PFSK-1 (cell line): ENCODE measurements at regions not wholly inside any gene's neighbourhood (a gene's known extent, or its start where the extent isn't known, plus 50 kb on each side); places are given as distances from the start of the nearest gene placed in this dataset.

ENCODE experiments used
- POLR2AphosphoS5 ChIP-seq: IDR thresholded peaks from 2 replicates; pipeline ENCODE4 v1.6.1; 2012; ENCODE audit warnings: low read depth, mild to moderate bottlenecking, control low read depth, low read length, moderate library complexity
- TAF1 ChIP-seq: IDR thresholded peaks from 2 replicates; pipeline ENCODE4 v1.6.1; 2012; ENCODE audit warnings: low read length, control low read depth, borderline replicate concordance; ENCODE audit not compliant: insufficient read depth

DNA sequence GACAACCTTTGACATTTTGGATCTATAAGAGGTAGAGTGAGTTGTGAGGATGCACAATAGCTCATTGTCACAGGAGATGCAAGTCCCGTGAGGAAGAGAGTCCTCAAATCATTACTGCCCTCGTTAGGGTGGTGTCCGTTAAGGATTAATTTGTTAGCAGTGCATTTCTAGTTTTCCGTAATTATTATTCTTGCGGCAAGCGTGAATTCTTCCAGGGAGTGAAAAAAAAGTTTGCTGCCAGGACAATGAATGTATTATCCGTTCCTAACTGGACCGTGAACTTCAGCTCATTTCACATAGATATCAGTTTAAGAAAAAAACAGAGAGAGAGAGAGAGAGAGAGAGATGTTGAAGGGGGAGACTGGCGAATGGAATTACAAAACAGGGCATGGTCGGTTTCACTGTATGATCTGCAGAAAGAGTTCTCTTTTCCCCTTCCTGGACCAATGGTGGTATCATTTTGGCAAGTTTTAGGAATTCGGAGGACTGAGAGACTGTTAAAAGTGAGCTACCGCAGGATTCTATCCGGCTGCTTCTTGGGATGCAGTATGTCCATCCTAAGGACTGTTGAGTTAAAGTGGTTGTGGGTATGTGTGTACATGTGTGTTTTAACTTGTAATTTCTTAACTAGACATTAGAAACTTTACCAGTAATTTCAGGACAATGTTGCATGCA, 216.0 kb upstream of the NFIA start:
- TF ChIP-seq TAF1 (no peak), POLR2AphosphoS5 (no peak)
